ENCODE measurements at regions not wholly inside any gene's neighbourhood (a gene's known extent, or its start where the extent isn't known, plus 50 kb on each side); places are given as distances from the start of the nearest gene placed in this dataset.

DNA sequence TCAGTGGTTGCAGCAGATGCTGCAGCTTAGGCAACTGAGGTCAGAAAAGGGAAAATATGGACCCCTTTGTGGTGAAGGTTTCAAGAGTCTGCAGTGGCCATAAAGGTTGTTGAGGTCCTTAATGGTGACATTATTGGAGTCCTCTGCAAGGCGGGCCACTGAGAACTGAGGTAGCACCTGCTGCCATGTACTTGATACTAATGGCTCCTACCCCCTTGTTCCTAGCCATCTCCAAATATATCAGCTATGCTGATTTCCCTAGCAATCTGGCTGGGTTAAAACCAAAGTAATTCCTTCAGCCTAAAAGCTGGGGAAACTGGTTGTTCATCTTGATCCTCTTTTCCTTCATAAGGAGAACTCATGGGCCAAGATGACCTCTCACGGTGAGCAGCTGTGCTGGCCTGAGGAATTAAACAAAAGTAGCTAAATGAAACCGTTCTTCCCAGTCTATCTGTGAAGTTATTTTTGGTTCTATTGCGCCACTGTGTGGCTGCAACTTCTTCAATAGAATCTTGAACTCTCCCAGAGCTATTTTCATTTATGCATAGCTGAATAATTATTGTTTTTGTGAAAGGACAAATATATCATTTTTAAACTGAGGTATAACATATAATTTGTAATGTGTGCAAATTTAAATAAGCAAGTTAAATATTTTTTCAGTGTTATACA, 76.1 kb upstream of the PLSCR4 start:
- TF ChIP-seq POLR2A (IDR thresholded peaks at IDR 0.05) (no peak), POLR2AphosphoS5 (IDR thresholded peaks at IDR 0.05) (no peak)
